ENCODE measurements at regions not wholly inside any gene's neighbourhood (a gene's known extent, or its start where the extent isn't known, plus 50 kb on each side); places are given as distances from the start of the nearest gene placed in this dataset.

GRCh38 chr6:103264020-103264419, 1595.7 kb downstream of the HACE1 start:
- no peak for TF ChIP-seq CTCF (IDR thresholded peaks at IDR 0.05; ENCODE audit: partially characterized antibody, unreplicated experiment)
- Mint-ChIP-seq H3K27me3 (ENCODE audit: unreplicated experiment) (no peaks in the 10 kb centered on the region), H3K4me1 (ENCODE audit: low read depth, unreplicated experiment) (no peaks in the 10 kb centered on the region), H3K36me3 (ENCODE audit: unreplicated experiment) (no peaks in the 10 kb centered on the region), H3K4me3 (ENCODE audit: unreplicated experiment) (no peak overlapping the region), H3K9me3 (ENCODE audit: unreplicated experiment) (no peaks in the 10 kb centered on the region), H3K27ac (ENCODE audit: unreplicated experiment) (no peak overlapping the region)
- DNase-seq, result no peak

GRCh38 chr6:103255132-103255531, 1604.6 kb downstream of the HACE1 start:
- Mint-ChIP-seq H3K4me3 (ENCODE audit: unreplicated experiment) (no peak overlapping the region), H3K9me3 (ENCODE audit: unreplicated experiment) (no peaks in the 10 kb centered on the region), H3K27ac (ENCODE audit: unreplicated experiment) (no peak overlapping the region), H3K27me3 (ENCODE audit: unreplicated experiment) (no peaks in the 10 kb centered on the region), H3K36me3 (ENCODE audit: unreplicated experiment) (no peaks in the 10 kb centered on the region), H3K4me1 (ENCODE audit: low read depth, unreplicated experiment) (no peaks in the 10 kb centered on the region)
- no peak for DNase-seq
- TF ChIP-seq CTCF (IDR thresholded peaks at IDR 0.05; ENCODE audit: partially characterized antibody, unreplicated experiment), result no peak

GRCh38 chr6:103236923-103237322, 1622.8 kb downstream of the HACE1 start:
- Mint-ChIP-seq H3K27me3 (ENCODE audit: unreplicated experiment) (no peaks in the 10 kb centered on the region), H3K9me3 (ENCODE audit: unreplicated experiment) (peaks cover 2% of the 10 kb centered on the region), H3K36me3 (ENCODE audit: unreplicated experiment) (no peaks in the 10 kb centered on the region), H3K4me3 (ENCODE audit: unreplicated experiment) (no peak overlapping the region), H3K27ac (ENCODE audit: unreplicated experiment) (no peak overlapping the region), H3K4me1 (ENCODE audit: low read depth, unreplicated experiment) (peaks cover 5% of the 10 kb centered on the region)
- DNase-seq, result no peak
- no peak for TF ChIP-seq CTCF (IDR thresholded peaks at IDR 0.05; ENCODE audit: partially characterized antibody, unreplicated experiment)

- Mint-ChIP-seq H3K4me3 (ENCODE audit: unreplicated experiment) (no peak overlapping the region), H3K9me3 (ENCODE audit: unreplicated experiment) (peaks cover 5% of the 10 kb centered on the region)
Observed at GRCh38 chr6:103231181-103231580, 1628.5 kb downstream of the HACE1 start.

GRCh38 chr6:103215847-103216246, 1643.9 kb downstream of the HACE1 start:
- Mint-ChIP-seq H3K4me1 (ENCODE audit: low read depth, unreplicated experiment) (no peaks in the 10 kb centered on the region), H3K27ac (ENCODE audit: unreplicated experiment) (no peak overlapping the region), H3K9me3 (ENCODE audit: unreplicated experiment) (no peaks in the 10 kb centered on the region), H3K27me3 (ENCODE audit: unreplicated experiment) (no peaks in the 10 kb centered on the region), H3K4me3 (ENCODE audit: unreplicated experiment) (no peak overlapping the region), H3K36me3 (ENCODE audit: unreplicated experiment) (no peaks in the 10 kb centered on the region)
- no peak for TF ChIP-seq CTCF (IDR thresholded peaks at IDR 0.05; ENCODE audit: partially characterized antibody, unreplicated experiment)
- DNase-seq, result no peak

More at GRCh38 chr6:103231181-103231580, 1628.5 kb downstream of the HACE1 start:
- peaks cover 1% of the 10 kb centered on the region for H3K27me3 Mint-ChIP-seq (ENCODE audit: unreplicated experiment)
- H3K27ac Mint-ChIP-seq (ENCODE audit: unreplicated experiment), result no peak overlapping the region
- TF ChIP-seq CTCF (IDR thresholded peaks at IDR 0.05; ENCODE audit: partially characterized antibody, unreplicated experiment), result no peak
- H3K36me3 Mint-ChIP-seq (ENCODE audit: unreplicated experiment), result peaks cover 11% of the 10 kb centered on the region
- H3K4me1 Mint-ChIP-seq (ENCODE audit: low read depth, unreplicated experiment), result no peaks in the 10 kb centered on the region
- DNase-seq, result no peak

Measured in glutamatergic neuron (in vitro differentiated cells).